ENCODE measurements at regions not wholly inside any gene's neighbourhood (a gene's known extent, or its start where the extent isn't known, plus 50 kb on each side); places are given as distances from the start of the nearest gene placed in this dataset.

- TF ChIP-seq EZH2phosphoT487 (IDR thresholded peaks at IDR 0.05; ENCODE audit: low read depth, severe bottlenecking, unreplicated experiment) (no peak), CTCF (IDR thresholded peaks at IDR 0.05; ENCODE audit: poor library complexity) (no peak), EZH2 (IDR thresholded peaks at IDR 0.05; ENCODE audit: borderline replicate concordance) (no peak)
Observed at GRCh38 chr3:44132061-44132460, 109.6 kb upstream of the TOPAZ1 start.

Measured in hepatocyte (in vitro differentiated cells).